HG03571 (cell line): ENCODE measurements at regions not wholly inside any gene's neighbourhood (a gene's known extent, or its start where the extent isn't known, plus 50 kb on each side); places are given as distances from the start of the nearest gene placed in this dataset.
A peak's percentile ranks its signal among the peaks of the same experiment; 100 is the strongest.
"Not testable (repeated sequence)": the region's sequence is repeated elsewhere in the genome, so short reads cannot be mapped to it uniquely, and the experiment has no call there.

Experiments used
- ATAC-seq: cut with Tn5 transposase; IDR thresholded peaks from one replicate; pipeline ENCODE4 v1.9.1; 2021; ENCODE audit not compliant: unreplicated experiment

GRCh38 chr13:103953859-103954258, 887.6 kb upstream of the SLC10A2 start:
- no peak for ATAC-seq

- ATAC-seq = no peak
These were observed 886.0 kb upstream of the SLC10A2 start for GRCh38 chr13:103952183-103952582.

GRCh38 chr13:103948426-103948825, 882.2 kb upstream of the SLC10A2 start:
- ATAC-seq = no peak

GRCh38 chr13:103945836-103946235, 879.6 kb upstream of the SLC10A2 start:
- no peak for ATAC-seq

GRCh38 chr13:103941506-103942140, 875.4 kb upstream of the SLC10A2 start:
- no peak for ATAC-seq

- no peak for ATAC-seq
These were observed 868.9 kb upstream of the SLC10A2 start for GRCh38 chr13:103935117-103935516.

- no peak for ATAC-seq
These were observed 865.7 kb upstream of the SLC10A2 start for GRCh38 chr13:103931885-103932284.

GRCh38 chr13:103931331-103931845, 865.2 kb upstream of the SLC10A2 start:
- no peak for ATAC-seq

GRCh38 chr13:103926118-103926517, 859.9 kb upstream of the SLC10A2 start:
- ATAC-seq = no peak

- ATAC-seq = no peak
These were observed 842.7 kb upstream of the SLC10A2 start for GRCh38 chr13:103908911-103909310.

- ATAC-seq = no peak
These were observed 842.1 kb upstream of the SLC10A2 start for GRCh38 chr13:103908274-103908673.

GRCh38 chr13:103903790-103904189, 837.6 kb upstream of the SLC10A2 start:
- ATAC-seq = no peak

- no peak for ATAC-seq
These were observed 832.3 kb upstream of the SLC10A2 start for GRCh38 chr13:103898481-103898880.

GRCh38 chr13:103895835-103896531, 829.8 kb upstream of the SLC10A2 start:
- peak; percentile 62 for ATAC-seq

- ATAC-seq = no peak
These were observed 828.4 kb upstream of the SLC10A2 start for GRCh38 chr13:103894626-103895025.

GRCh38 chr13:103884101-103884723, 818.0 kb upstream of the SLC10A2 start:
- no peak for ATAC-seq

- ATAC-seq = no peak
These were observed 817.5 kb upstream of the SLC10A2 start for GRCh38 chr13:103883698-103884097.

- no peak for ATAC-seq
These were observed 816.9 kb upstream of the SLC10A2 start for GRCh38 chr13:103883164-103883563.

GRCh38 chr13:103880146-103880545, 813.9 kb upstream of the SLC10A2 start:
- not testable (repeated sequence) for ATAC-seq

GRCh38 chr13:103878891-103879605, 812.8 kb upstream of the SLC10A2 start:
- no peak for ATAC-seq

GRCh38 chr13:103876571-103876970, 810.4 kb upstream of the SLC10A2 start:
- ATAC-seq = no peak
